Breast epithelium (tissue), 3 donors: ENCODE measurements at regions not wholly inside any gene's neighbourhood (a gene's known extent, or its start where the extent isn't known, plus 50 kb on each side); places are given as distances from the start of the nearest gene placed in this dataset.

Source experiments
- POLR2A ChIP-seq: fragments of 450-650 bp; IDR thresholded peaks from one replicate; pipeline ENCODE4 v1.6.1; 2016; ENCODE audit warnings: antibody characterized with exemption, mild to moderate bottlenecking, moderate library complexity
- POLR2AphosphoS5 ChIP-seq, 3 donors: sonication (generic); formaldehyde crosslinking; IDR thresholded peaks; one replicate each; pipeline ENCODE4 v1.6.1; 2017; ENCODE audit warnings: antibody characterized with exemption in 3 of 3
- TF ChIP-seq, protein P1 (sequence below), 3 donors: fragments of 450-650 bp; IDR thresholded peaks; one replicate each; pipeline ENCODE4 v1.5.1; 2016 to 2017; ENCODE audit warnings: antibody characterized with exemption in 3 of 3, mild to moderate bottlenecking in 3 of 3, moderate library complexity in 3 of 3

- TF ChIP-seq, protein P1, sequence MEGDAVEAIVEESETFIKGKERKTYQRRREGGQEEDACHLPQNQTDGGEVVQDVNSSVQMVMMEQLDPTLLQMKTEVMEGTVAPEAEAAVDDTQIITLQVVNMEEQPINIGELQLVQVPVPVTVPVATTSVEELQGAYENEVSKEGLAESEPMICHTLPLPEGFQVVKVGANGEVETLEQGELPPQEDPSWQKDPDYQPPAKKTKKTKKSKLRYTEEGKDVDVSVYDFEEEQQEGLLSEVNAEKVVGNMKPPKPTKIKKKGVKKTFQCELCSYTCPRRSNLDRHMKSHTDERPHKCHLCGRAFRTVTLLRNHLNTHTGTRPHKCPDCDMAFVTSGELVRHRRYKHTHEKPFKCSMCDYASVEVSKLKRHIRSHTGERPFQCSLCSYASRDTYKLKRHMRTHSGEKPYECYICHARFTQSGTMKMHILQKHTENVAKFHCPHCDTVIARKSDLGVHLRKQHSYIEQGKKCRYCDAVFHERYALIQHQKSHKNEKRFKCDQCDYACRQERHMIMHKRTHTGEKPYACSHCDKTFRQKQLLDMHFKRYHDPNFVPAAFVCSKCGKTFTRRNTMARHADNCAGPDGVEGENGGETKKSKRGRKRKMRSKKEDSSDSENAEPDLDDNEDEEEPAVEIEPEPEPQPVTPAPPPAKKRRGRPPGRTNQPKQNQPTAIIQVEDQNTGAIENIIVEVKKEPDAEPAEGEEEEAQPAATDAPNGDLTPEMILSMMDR (IDR thresholded peaks at IDR 0.05): no peak
- TF ChIP-seq POLR2AphosphoS5 (IDR thresholded peaks at IDR 0.05) (no peak), POLR2A (no peak)
Measured at GRCh38 chr3:147215660-147216059, 190.7 kb downstream of the ZIC4 start.
